ENCODE measurements at regions not wholly inside any gene's neighbourhood (a gene's known extent, or its start where the extent isn't known, plus 50 kb on each side); places are given as distances from the start of the nearest gene placed in this dataset.

DNA sequence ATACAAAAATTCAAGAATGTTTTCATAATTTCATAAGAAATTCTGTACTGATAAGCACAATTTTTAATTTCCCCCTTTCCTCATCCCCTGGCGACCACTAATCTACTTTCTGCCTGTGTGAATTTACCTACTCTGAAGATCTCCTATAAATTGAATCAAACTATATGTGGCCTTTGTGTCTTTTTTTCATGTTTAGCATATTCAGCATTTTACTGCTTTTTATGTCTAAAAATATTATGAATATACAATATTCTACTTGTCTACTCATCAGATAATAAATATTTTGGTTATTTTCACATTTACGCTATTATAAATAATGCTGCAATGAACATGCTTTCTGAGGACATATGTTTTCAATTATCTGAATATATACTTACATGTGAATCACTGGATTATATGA, 144.8 kb downstream of the CYLC2 start:
- TF ChIP-seq, protein P1, sequence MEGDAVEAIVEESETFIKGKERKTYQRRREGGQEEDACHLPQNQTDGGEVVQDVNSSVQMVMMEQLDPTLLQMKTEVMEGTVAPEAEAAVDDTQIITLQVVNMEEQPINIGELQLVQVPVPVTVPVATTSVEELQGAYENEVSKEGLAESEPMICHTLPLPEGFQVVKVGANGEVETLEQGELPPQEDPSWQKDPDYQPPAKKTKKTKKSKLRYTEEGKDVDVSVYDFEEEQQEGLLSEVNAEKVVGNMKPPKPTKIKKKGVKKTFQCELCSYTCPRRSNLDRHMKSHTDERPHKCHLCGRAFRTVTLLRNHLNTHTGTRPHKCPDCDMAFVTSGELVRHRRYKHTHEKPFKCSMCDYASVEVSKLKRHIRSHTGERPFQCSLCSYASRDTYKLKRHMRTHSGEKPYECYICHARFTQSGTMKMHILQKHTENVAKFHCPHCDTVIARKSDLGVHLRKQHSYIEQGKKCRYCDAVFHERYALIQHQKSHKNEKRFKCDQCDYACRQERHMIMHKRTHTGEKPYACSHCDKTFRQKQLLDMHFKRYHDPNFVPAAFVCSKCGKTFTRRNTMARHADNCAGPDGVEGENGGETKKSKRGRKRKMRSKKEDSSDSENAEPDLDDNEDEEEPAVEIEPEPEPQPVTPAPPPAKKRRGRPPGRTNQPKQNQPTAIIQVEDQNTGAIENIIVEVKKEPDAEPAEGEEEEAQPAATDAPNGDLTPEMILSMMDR (IDR thresholded peaks at IDR 0.05; ENCODE audit: insufficient read depth, low read depth, low read length, missing control alignments) = no peak
- no peak overlapping the region for H3K4me3 ChIP-seq (ENCODE audit: low read depth, low read length)

DNA sequence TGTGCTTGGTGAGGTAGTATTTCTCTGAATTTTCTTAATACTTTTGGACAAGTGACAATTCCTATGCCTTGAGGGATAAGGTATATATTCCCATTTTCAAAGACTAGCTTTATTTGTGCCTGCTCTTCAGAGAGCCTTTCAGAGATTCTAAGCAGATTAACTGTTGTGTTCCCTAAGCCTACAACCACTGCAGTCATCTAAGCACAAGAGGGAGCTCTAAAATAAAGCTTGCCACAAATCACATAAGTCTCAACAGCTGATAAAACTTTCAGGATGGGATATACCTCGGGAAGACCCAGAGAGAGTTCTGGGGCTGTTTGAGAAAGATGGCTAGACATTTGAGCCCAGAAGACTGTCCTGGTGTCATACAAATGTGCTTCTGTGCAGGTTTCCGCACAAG, 157.3 kb downstream of the CYLC2 start:
- no peak for DNase-seq (ENCODE audit: low read depth)
- TF ChIP-seq, protein P1 (IDR thresholded peaks at IDR 0.05; ENCODE audit: insufficient read depth, low read depth, low read length, missing control alignments) = no peak
- no peak overlapping the region for H3K4me3 ChIP-seq (ENCODE audit: low read depth, low read length)

More for the DNA sequence above, 144.8 kb downstream of the CYLC2 start:
- no peak for DNase-seq (ENCODE audit: low read depth)

DNA sequence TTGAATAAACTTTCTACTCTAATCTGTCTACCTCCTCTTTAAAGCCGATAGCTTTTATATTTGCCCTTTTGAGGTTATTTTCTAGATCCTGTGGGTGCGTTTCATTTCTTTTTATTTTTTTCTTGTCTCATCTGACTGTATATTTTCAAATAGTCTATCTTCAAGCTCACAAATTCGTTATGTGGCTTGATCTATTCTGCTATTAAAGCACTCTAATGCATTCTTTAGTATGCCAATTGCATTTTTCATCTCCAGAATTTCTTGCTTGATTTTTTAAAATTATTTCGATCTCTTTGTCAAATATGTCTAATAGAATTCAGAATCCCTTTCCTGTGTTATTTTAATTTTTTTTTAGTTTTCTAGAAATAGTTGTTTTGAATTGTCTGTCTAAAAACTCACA, 172.4 kb downstream of the CYLC2 start:
- DNase-seq (ENCODE audit: low read depth) = no peak
- TF ChIP-seq, protein P1 (IDR thresholded peaks at IDR 0.05; ENCODE audit: insufficient read depth, low read depth, low read length, missing control alignments) = no peak
- H3K4me3 ChIP-seq (ENCODE audit: low read depth, low read length) = no peak overlapping the region

DNA sequence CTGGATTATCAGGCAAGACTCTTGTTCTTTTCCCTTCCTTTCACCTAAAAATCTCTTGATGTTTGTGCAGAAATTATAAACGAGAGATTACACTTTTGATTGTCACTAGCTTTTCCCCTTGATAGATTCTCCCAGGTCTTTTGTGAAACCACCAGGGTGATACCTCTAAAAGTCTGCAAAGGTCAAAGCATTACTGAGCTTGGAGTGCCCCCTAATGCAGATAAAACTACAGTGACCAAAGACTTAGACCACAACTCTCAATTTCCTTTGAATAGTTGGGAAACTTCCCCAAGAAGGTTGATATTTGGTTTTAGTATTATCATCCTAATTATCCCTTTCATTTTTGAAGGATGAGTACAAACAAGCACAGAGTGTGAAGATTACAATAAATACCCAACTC, 173.1 kb downstream of the CYLC2 start:
- TF ChIP-seq, protein P1 (IDR thresholded peaks at IDR 0.05; ENCODE audit: insufficient read depth, low read depth, low read length, missing control alignments) = no peak
- DNase-seq (ENCODE audit: low read depth) = no peak

DNA sequence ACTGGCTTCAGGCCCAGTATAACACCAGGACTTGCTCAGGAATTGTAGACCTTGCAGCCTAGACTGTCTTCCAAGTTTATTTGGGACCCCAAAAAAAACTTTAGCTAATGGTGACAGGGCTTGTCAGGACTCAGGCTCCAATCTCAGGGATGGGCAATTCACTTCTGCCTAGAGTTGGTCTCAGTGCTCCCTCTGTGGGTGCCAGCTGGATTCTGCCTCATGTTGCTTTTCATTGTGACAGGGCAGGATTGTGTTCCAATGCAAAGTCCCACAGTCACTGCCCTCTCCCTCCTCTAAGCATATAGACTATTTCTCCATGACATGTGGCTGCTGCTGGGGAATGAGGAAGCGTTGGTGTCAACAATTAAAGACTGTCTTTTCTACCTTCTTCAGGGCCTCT, 174.7 kb downstream of the CYLC2 start:
- no peak for DNase-seq (ENCODE audit: low read depth)
- H3K4me3 ChIP-seq (ENCODE audit: low read depth, low read length) = no peak overlapping the region
- TF ChIP-seq, protein P1 (IDR thresholded peaks at IDR 0.05; ENCODE audit: insufficient read depth, low read depth, low read length, missing control alignments) = no peak

More for the DNA sequence above, 173.1 kb downstream of the CYLC2 start:
- no peak overlapping the region for H3K4me3 ChIP-seq (ENCODE audit: low read depth, low read length)

DNA sequence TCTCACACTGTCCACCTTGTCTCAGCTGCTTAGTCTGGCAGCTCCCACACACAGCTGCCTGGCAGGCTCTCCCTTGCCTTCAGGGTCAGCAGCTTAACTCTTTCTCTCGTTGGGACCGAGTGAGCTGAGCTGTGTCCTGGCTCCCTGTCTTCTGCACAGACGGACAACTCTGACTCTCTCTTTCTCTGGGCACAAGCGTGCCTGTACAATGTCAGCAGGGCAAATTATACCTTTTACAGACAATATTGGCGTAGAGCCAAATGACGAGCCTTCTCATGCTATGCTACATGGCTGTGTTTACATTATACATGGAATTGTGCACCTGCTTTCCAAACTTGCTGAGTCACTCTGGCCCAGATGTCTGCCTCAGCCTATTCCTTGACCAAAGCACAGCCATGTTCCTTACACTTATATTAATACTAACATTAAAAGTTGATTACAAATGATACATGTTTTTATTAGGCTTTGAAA, 188.6 kb downstream of the CYLC2 start:
- H3K4me3 ChIP-seq (ENCODE audit: low read depth, low read length) = no peak overlapping the region
- no peak for DNase-seq (ENCODE audit: low read depth)
- TF ChIP-seq, protein P1 (IDR thresholded peaks at IDR 0.05; ENCODE audit: insufficient read depth, low read depth, low read length, missing control alignments) = no peak

DNA sequence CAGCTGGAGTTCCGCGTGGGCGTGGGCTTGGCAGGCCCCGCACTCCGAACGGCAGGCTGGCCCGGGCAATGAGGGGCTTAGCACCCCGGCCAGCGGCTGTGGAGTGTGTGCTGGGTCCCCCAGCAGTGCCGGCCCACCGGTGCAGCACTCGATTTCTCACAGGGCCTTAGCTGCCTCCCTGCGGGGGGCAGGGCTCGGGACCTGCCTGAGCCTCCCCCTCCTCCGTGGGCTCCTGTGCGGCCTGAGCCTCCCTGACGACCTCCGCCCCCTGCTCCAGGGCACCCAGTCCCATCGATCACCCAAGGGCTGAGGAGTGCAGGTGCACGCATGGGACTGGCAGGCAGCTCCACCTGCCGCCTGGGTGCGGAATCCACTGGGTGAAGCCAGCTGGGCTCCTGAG, 191.8 kb downstream of the CYLC2 start:
- TF ChIP-seq, protein P1 (IDR thresholded peaks at IDR 0.05; ENCODE audit: insufficient read depth, low read depth, low read length, missing control alignments) = no peak
- H3K4me3 ChIP-seq (ENCODE audit: low read depth, low read length) = no peak overlapping the region
- DNase-seq (ENCODE audit: low read depth) = no peak

Data from GM12865 (cell line).